B cell (primary cell): ENCODE measurements at regions not wholly inside any gene's neighbourhood (a gene's known extent, or its start where the extent isn't known, plus 50 kb on each side); places are given as distances from the start of the nearest gene placed in this dataset.

Experiments used
- ATAC-seq: fragments of 200-7000 bp; cut with Tn5 transposase; one replicate; pipeline ENCODE4 v1.10.0; 2021; ENCODE audit warnings: low read depth, mild to moderate bottlenecking, moderate number of reproducible peaks, moderate library complexity
- CTCF ChIA-PET: fragments of 350-600 bp; sonication (Branson Sonifier 250); formaldehyde crosslinking; loops from one replicate; lab custom pipeline; 2021; ENCODE audit warnings: antibody characterized with exemption, inconsistent platforms; lab: Charles Lee
- POLR2A ChIA-PET: fragments of 350-600 bp; sonication (Branson Sonifier 250); formaldehyde crosslinking; loops from one replicate; lab custom pipeline; 2021; ENCODE audit warnings: antibody characterized with exemption; lab: Charles Lee
- DNase-seq: peaks from one replicate; pipeline ENCODE4 v3.0.0; 2013
- H2AFZ ChIP-seq: 2 replicates; pipeline ENCODE4 v1.6.1; 2012; ENCODE audit warnings: mild to moderate bottlenecking, low read depth, low read length; ENCODE audit not compliant: insufficient read depth, poor library complexity, severe bottlenecking
- H3K27ac ChIP-seq, 2 donors: 1 replicate in 1 of 2; 2 replicates in 1 of 2; pipeline ENCODE4 v1.5.1; 2012 to 2013; ENCODE audit warnings: low read length in 2 of 2, mild to moderate bottlenecking in 2 of 2, moderate library complexity in 1 of 2
- H3K27me3 ChIP-seq, 4 experiments: fragments of 200-600 bp in 1 of 4; sonication (generic) in 1 of 4; replicated peaks in 1 of 4; 1 replicate in 2 of 4; 2 replicates in 2 of 4; pipeline versions ENCODE4 v1.6.1 to v1.7.0; 2013 to 2016; ENCODE audit warnings: low read length in 3 of 4, mild to moderate bottlenecking in 2 of 4, mixed read lengths in 1 of 4, moderate library complexity in 1 of 4; ENCODE audit not compliant: insufficient read depth in 4 of 4, control insufficient read depth in 3 of 4; ENCODE audit errors: control extremely low read depth in 1 of 4
- H3K36me3 ChIP-seq, 2 experiments: replicated peaks in 1 of 2; 1 replicate in 1 of 2; 2 replicates in 1 of 2; pipeline versions ENCODE4 v1.6.1 to v1.7.1; 2013; ENCODE audit warnings: low read length in 1 of 2; ENCODE audit not compliant: insufficient read depth in 2 of 2, control insufficient read depth in 1 of 2; ENCODE audit errors: control extremely low read depth in 1 of 2, extremely low read depth in 1 of 2
- H3K4me1 ChIP-seq, 2 donors: fragments of 200-600 bp in 1 of 2; sonication (generic) in 1 of 2; 1 replicate in 1 of 2; 2 replicates in 1 of 2; pipeline versions ENCODE4 v1.5.1 to v1.6.1; 2013 to 2017; ENCODE audit warnings: low read length in 2 of 2; ENCODE audit not compliant: control insufficient read depth in 2 of 2, insufficient read depth in 2 of 2
- H3K4me2 ChIP-seq: replicated peaks from 2 replicates; pipeline ENCODE3; 2012; ENCODE audit warnings: mild to moderate bottlenecking, low read depth, low read length; ENCODE audit not compliant: poor library complexity, severe bottlenecking
- H3K4me3 ChIP-seq, 5 experiments: fragments of 200-600 bp in 1 of 5; sonication (generic) in 1 of 5; 1 replicate in 3 of 5; 2 replicates in 2 of 5; pipeline versions ENCODE4 v1.5.1 to v1.7.0; 2011 to 2016; ENCODE audit warnings: low read length in 4 of 5, mild to moderate bottlenecking in 4 of 5, low read depth in 2 of 5, control low read depth in 1 of 5, moderate library complexity in 1 of 5; ENCODE audit not compliant: insufficient read depth in 1 of 5; ENCODE audit errors: control extremely low read depth in 1 of 5, extremely low read depth in 1 of 5
- H3K79me2 ChIP-seq: fragments of 200-600 bp; sonication (generic); one replicate; pipeline ENCODE4 v1.6.0; 2016; ENCODE audit warnings: low read length; ENCODE audit not compliant: control insufficient read depth, insufficient read depth
- H3K9ac ChIP-seq: fragments of 200-600 bp; sonication (generic); 2 replicates; pipeline ENCODE4 v1.6.1; 2017; ENCODE audit warnings: mild to moderate bottlenecking, low read length, moderate library complexity
- H3K9me3 ChIP-seq, 3 donors: one replicate each; pipeline versions ENCODE4 v1.6.1 to v1.7.1; 2013; ENCODE audit warnings: low read length in 2 of 3; ENCODE audit not compliant: control insufficient read depth in 2 of 3, insufficient read depth in 1 of 3; ENCODE audit errors: control extremely low read depth in 1 of 3
- H4K20me1 ChIP-seq: 2 replicates; pipeline ENCODE4 v1.6.0; 2012; ENCODE audit warnings: mild to moderate bottlenecking, low read length; ENCODE audit not compliant: insufficient read depth, control insufficient read depth, poor library complexity, severe bottlenecking
- H3K27ac Mint-ChIP-seq: one replicate; pipeline ENCODE4 v1.8.0; 2021; ENCODE audit warnings: mixed read lengths
- H3K27me3 Mint-ChIP-seq: one replicate; pipeline ENCODE4 v1.8.0; 2021; ENCODE audit warnings: mixed read lengths
- H3K4me1 Mint-ChIP-seq: one replicate; pipeline ENCODE4 v1.8.0; 2021; ENCODE audit warnings: mixed read lengths
- H3K4me3 Mint-ChIP-seq: one replicate; pipeline ENCODE4 v1.8.0; 2021; ENCODE audit warnings: mixed read lengths
- H3K9me3 Mint-ChIP-seq: one replicate; pipeline ENCODE4 v1.8.0; 2022; ENCODE audit warnings: mixed read lengths; ENCODE audit not compliant: insufficient read depth
- EZH2 ChIP-seq: IDR thresholded peaks from 2 replicates; pipeline ENCODE4 v1.6.1; 2012; ENCODE audit warnings: borderline replicate concordance, low read depth, mild to moderate bottlenecking, moderate library complexity, low read length; ENCODE audit not compliant: insufficient read depth, poor library complexity, severe bottlenecking
- WGBS: methylation state at CpG from one replicate; pipeline ENCODE4 v1.1.5; 2013; ENCODE audit warnings: missing lambda C conversion rate; ENCODE audit not compliant: insufficient coverage; 5-methylcytosine and 5-hydroxymethylcytosine counted together
- intact Hi-C: fragments of 100-400 bp; cut with micrococcal nuclease; formaldehyde crosslinking; loops from one replicate; pipeline ENCODE4 v1.10.0; 2022

GRCh38 chr7:42573881-42574672 is 337.1 kb upstream of the GLI3 start:
- Mint-ChIP-seq H3K4me3 (no peak overlapping the region), H3K27ac (no peak overlapping the region), H3K27me3 (no peaks in the 10 kb centered on the region), H3K9me3 (peaks cover 3% of the 10 kb centered on the region), H3K4me1 (no peaks in the 10 kb centered on the region)
- H2AFZ ChIP-seq: no peak overlapping the region
- H3K79me2 ChIP-seq: no peaks in the 10 kb centered on the region
- ChIA-PET POLR2A (no interaction called here), CTCF (no interaction called here)
- H3K27me3 ChIP-seq: no peaks in the 10 kb centered on the region
- no peak overlapping the region for H3K27ac ChIP-seq
- H3K4me1 ChIP-seq: no peaks in the 10 kb centered on the region
- H3K9ac ChIP-seq: no peak overlapping the region
- H3K4me3 ChIP-seq: no peak overlapping the region
- DNase-seq (no peak), ATAC-seq (no peak)
- H3K9me3 ChIP-seq: peaks cover 0 to 3% (median 0%) of the 10 kb centered on the region in 3 donors
- H3K36me3 ChIP-seq: no peaks in the 10 kb centered on the region
- H3K4me2 ChIP-seq: no peak overlapping the region
- no peak for TF ChIP-seq EZH2
- WGBS: 77% methylated on average over 4 of the region's 7 CpGs
- no peaks in the 10 kb centered on the region for H4K20me1 ChIP-seq
- intact Hi-C loops: no loop called here

GRCh38 chr7:42572561-42572960 is 335.6 kb upstream of the GLI3 start:
- H3K27ac Mint-ChIP-seq: no peak overlapping the region
- CTCF ChIA-PET: no interaction called here
- intact Hi-C loops: no loop called here

More at GRCh38 chr7:42572561-42572960, 335.6 kb upstream of the GLI3 start:
- Mint-ChIP-seq H3K9me3 (peaks cover 3% of the 10 kb centered on the region), H3K4me1 (no peaks in the 10 kb centered on the region), H3K4me3 (no peak overlapping the region), H3K27me3 (no peaks in the 10 kb centered on the region)
- H3K4me3 ChIP-seq: no peak overlapping the region
- no peaks in the 10 kb centered on the region for H3K79me2 ChIP-seq
- no peak overlapping the region for H3K9ac ChIP-seq
- no peak overlapping the region for H3K4me2 ChIP-seq
- H3K4me1 ChIP-seq: no peaks in the 10 kb centered on the region
- no peak for DNase-seq
- ATAC-seq: no peak
- whole genome bisulfite sequencing: no CpG with 5 or more reads among the region's 1 CpG
- H3K27ac ChIP-seq: no peak overlapping the region
- TF ChIP-seq EZH2: no peak
- no peaks in the 10 kb centered on the region for H4K20me1 ChIP-seq
- no peak overlapping the region for H2AFZ ChIP-seq
- no peaks in the 10 kb centered on the region for H3K27me3 ChIP-seq
- H3K9me3 ChIP-seq: peaks cover 0 to 3% (median 0%) of the 10 kb centered on the region in 3 donors
- no peaks in the 10 kb centered on the region for H3K36me3 ChIP-seq
- POLR2A ChIA-PET: no interaction called here
